Panc1 (cell line): ENCODE measurements at regions not wholly inside any gene's neighbourhood (a gene's known extent, or its start where the extent isn't known, plus 50 kb on each side); places are given as distances from the start of the nearest gene placed in this dataset.

Source experiments
- ATAC-seq: fragments of 200-7000 bp; cut with Tn5 transposase; 2 replicates; pipeline ENCODE4 v1.9.1; 2020; ENCODE audit warnings: mild to moderate bottlenecking, moderate library complexity
- BruUV-seq: library from RNA; stranded (reverse); fragments of 400-500 nt; replicated peaks from 2 replicates; lab custom pipeline; 2021; lab: Mats Ljungman, UMichigan
- CTCF ChIA-PET: fragments of 300-600 bp; sonication (Branson Sonifier 250); formaldehyde crosslinking; loops from one replicate; lab custom pipeline; 2022; ENCODE audit warnings: antibody characterized with exemption; lab: Charles Lee
- POLR2A ChIA-PET: fragments of 300-600 bp; sonication (Branson Sonifier 250); formaldehyde crosslinking; loops from one replicate; lab custom pipeline; 2022; ENCODE audit warnings: antibody characterized with exemption; lab: Charles Lee
- DNase-seq: peaks from one replicate; pipeline ENCODE4 v3.0.0-alpha.2; 2010; ENCODE audit warnings: low read depth, low spot score
- H3K27ac ChIP-seq: 2 replicates; pipeline ENCODE4 v1.5.1; 2011; ENCODE audit warnings: mild to moderate bottlenecking, low read length, inconsistent platforms
- H3K27me3 ChIP-seq: fragments of 200-500 bp; sonication (Bioruptor generic); 2 replicates; pipeline ENCODE4 v1.6.0; 2014; ENCODE audit warnings: low read length, inconsistent platforms; ENCODE audit not compliant: control insufficient read depth, insufficient read depth
- H3K36me3 ChIP-seq: fragments of 200-500 bp; sonication (Bioruptor generic); 2 replicates; pipeline ENCODE4 v1.5.1; 2014; ENCODE audit warnings: inconsistent platforms, mild to moderate bottlenecking, low read length, moderate library complexity; ENCODE audit not compliant: control insufficient read depth, insufficient read depth
- H3K4me1 ChIP-seq: 2 replicates; pipeline ENCODE4 v1.5.1; 2011; ENCODE audit warnings: inconsistent platforms, mild to moderate bottlenecking, low read length, moderate library complexity; ENCODE audit not compliant: control insufficient read depth, insufficient read depth
- H3K4me3 ChIP-seq, 2 experiments: 2 replicates each; pipeline ENCODE4 v1.5.1; 2011 to 2012; ENCODE audit warnings: low read depth in 2 of 2, low read length in 2 of 2, mild to moderate bottlenecking in 2 of 2, inconsistent platforms in 1 of 2, moderate library complexity in 1 of 2
- H3K9me3 ChIP-seq: fragments of 200-500 bp; sonication (Bioruptor generic); 2 replicates; pipeline ENCODE4 v1.5.1; 2014; ENCODE audit warnings: low read depth, mild to moderate bottlenecking, inconsistent platforms, low read length, moderate library complexity; ENCODE audit not compliant: control insufficient read depth, insufficient read depth
- POLR2AphosphoS5 ChIP-seq: IDR thresholded peaks from 2 replicates; pipeline ENCODE4 v1.6.1; 2012; ENCODE audit warnings: mild to moderate bottlenecking, low read depth, low read length, moderate library complexity
- SIN3A ChIP-seq: IDR thresholded peaks from 2 replicates; pipeline ENCODE4 v1.6.1; 2012; ENCODE audit warnings: low read depth, mild to moderate bottlenecking, low read length, moderate library complexity, borderline replicate concordance; ENCODE audit not compliant: insufficient read depth
- TCF7L2 ChIP-seq: IDR thresholded peaks from 2 replicates; pipeline ENCODE4 v1.6.1; 2011; ENCODE audit warnings: mild to moderate bottlenecking, low read depth, low read length, inconsistent platforms
- in situ Hi-C: cut with HindIII; loops from 2 replicates; pipeline ENCODE4 v1.10.0; 2016; ENCODE audit warnings: low sequenced_read_pairs, low pct_unique_long_range_greater_than_20kb
- intact Hi-C: fragments of 100-400 bp; cut with micrococcal nuclease; formaldehyde crosslinking; loops from one replicate; pipeline ENCODE4 v1.10.0; 2022; ENCODE audit not compliant: unreplicated experiment
- TF ChIP-seq, protein P1 (sequence below), 2 experiments: IDR thresholded peaks; 2 replicates each; pipeline ENCODE4 v1.6.1; 2011 to 2012; ENCODE audit warnings: low read depth in 2 of 2, control low read depth in 1 of 2, low read length in 1 of 2, mild to moderate bottlenecking in 1 of 2, moderate library complexity in 1 of 2; ENCODE audit not compliant: insufficient read depth in 1 of 2
- TF ChIP-seq, protein P2 (sequence below): fragments of 450-650 bp; IDR thresholded peaks from 2 replicates; pipeline ENCODE4 v1.5.1; 2017; ENCODE audit warnings: mild to moderate bottlenecking

DNA sequence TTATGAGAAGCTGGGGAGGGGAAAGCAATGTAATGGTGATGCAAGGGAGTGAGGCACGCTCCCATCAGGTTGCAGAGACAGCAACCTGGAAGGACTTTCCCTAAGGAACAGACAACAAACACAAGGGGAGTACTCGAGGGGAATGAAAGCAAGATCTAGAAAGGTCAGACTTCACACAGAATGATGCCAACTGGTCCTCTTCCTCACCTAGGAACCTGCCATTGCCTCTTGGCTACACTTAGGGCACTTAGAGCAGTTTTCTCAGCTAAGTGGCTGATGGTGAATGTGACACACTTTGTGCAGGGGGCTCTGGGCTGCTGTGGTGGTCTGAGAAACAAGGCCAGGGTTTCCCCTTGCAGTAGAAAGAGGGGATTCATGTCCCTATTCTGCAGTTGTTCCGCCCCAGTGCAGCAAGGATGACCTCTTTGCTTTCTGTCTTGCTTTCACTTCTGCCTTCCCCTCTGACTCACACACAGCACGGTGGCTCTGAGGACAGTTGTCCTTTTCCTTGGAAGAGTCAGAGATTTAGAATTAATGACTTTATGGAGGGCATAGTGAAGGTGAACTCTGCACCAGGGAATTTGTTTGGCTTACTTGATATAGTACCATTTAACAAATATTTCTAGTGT lies 394.0 kb upstream of the KLF4 start:
- Histone ChIP-seq H3K36me3 (no peaks in the 10 kb centered on the region), H3K4me1 (no peaks in the 10 kb centered on the region), H3K27me3 (no peaks in the 10 kb centered on the region), H3K9me3 (no peaks in the 10 kb centered on the region), H3K27ac (no peak overlapping the region), H3K4me3 (no peak overlapping the region)
- in situ Hi-C loops (no loop called here), intact Hi-C loops (no loop called here)
- no TSS peak for BruUV-seq
- TF ChIP-seq, protein P1, sequence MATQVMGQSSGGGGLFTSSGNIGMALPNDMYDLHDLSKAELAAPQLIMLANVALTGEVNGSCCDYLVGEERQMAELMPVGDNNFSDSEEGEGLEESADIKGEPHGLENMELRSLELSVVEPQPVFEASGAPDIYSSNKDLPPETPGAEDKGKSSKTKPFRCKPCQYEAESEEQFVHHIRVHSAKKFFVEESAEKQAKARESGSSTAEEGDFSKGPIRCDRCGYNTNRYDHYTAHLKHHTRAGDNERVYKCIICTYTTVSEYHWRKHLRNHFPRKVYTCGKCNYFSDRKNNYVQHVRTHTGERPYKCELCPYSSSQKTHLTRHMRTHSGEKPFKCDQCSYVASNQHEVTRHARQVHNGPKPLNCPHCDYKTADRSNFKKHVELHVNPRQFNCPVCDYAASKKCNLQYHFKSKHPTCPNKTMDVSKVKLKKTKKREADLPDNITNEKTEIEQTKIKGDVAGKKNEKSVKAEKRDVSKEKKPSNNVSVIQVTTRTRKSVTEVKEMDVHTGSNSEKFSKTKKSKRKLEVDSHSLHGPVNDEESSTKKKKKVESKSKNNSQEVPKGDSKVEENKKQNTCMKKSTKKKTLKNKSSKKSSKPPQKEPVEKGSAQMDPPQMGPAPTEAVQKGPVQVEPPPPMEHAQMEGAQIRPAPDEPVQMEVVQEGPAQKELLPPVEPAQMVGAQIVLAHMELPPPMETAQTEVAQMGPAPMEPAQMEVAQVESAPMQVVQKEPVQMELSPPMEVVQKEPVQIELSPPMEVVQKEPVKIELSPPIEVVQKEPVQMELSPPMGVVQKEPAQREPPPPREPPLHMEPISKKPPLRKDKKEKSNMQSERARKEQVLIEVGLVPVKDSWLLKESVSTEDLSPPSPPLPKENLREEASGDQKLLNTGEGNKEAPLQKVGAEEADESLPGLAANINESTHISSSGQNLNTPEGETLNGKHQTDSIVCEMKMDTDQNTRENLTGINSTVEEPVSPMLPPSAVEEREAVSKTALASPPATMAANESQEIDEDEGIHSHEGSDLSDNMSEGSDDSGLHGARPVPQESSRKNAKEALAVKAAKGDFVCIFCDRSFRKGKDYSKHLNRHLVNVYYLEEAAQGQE (IDR thresholded peaks at IDR 0.05; ENCODE audit: insufficient read depth in 1 of 2, low read depth in 2 of 2, low read length in 1 of 2): no peak
- TF ChIP-seq POLR2AphosphoS5: no peak
- TF ChIP-seq, protein P2, sequence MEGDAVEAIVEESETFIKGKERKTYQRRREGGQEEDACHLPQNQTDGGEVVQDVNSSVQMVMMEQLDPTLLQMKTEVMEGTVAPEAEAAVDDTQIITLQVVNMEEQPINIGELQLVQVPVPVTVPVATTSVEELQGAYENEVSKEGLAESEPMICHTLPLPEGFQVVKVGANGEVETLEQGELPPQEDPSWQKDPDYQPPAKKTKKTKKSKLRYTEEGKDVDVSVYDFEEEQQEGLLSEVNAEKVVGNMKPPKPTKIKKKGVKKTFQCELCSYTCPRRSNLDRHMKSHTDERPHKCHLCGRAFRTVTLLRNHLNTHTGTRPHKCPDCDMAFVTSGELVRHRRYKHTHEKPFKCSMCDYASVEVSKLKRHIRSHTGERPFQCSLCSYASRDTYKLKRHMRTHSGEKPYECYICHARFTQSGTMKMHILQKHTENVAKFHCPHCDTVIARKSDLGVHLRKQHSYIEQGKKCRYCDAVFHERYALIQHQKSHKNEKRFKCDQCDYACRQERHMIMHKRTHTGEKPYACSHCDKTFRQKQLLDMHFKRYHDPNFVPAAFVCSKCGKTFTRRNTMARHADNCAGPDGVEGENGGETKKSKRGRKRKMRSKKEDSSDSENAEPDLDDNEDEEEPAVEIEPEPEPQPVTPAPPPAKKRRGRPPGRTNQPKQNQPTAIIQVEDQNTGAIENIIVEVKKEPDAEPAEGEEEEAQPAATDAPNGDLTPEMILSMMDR: no peak
- no peak for TF ChIP-seq SIN3A
- TF ChIP-seq TCF7L2: no peak
- ATAC-seq (no peak), DNase-seq (no peak)
- ChIA-PET CTCF (no interaction called here), POLR2A (no interaction called here)

DNA sequence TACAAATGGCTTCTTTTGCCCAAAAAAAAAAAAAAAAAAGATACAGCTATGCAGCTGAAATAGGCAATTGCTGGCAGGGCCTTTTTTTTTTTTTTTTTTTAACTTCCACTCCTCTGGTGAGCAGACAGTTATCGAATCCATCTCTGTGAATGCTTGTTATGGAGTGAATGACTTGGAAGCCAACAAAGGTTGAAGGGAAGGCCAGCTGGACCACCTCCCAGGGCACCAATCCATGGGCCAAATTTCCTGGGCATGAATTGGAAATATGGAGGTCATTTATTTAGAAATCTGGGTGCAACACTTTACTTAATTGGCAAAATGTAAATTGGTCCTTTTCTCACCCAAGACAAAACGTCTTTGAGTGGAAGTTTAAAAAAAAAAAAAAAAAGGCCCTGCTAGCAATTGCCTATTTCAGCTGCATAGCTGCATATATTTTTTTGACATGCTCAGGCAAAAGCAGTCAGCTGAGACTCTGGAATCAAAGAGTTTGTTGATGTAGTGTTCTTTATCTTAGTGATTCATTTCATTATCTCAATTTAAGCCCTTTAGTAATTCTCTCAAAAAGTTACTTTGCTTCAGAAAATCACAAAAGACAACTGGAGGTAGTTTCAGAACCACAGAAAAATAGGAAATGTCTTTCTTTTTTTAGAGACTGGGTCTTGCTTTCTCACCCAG lies 392.2 kb upstream of the KLF4 start:
- Histone ChIP-seq H3K27me3 (no peaks in the 10 kb centered on the region), H3K36me3 (no peaks in the 10 kb centered on the region), H3K4me3 (no peak overlapping the region), H3K27ac (no peak overlapping the region), H3K9me3 (no peaks in the 10 kb centered on the region), H3K4me1 (no peaks in the 10 kb centered on the region)
- ATAC-seq: no peak
- intact Hi-C loops: no loop called here
- POLR2A ChIA-PET: no interaction called here
- no peak for TF ChIP-seq SIN3A
- TF ChIP-seq TCF7L2: no peak
- TF ChIP-seq, protein P2: no peak
- TF ChIP-seq, protein P1 (IDR thresholded peaks at IDR 0.05; ENCODE audit: insufficient read depth in 1 of 2, low read depth in 2 of 2, low read length in 1 of 2): no peak
- no peak for TF ChIP-seq POLR2AphosphoS5
- no peak for DNase-seq
- CTCF ChIA-PET: no interaction called here
- no TSS peak for BruUV-seq
- in situ Hi-C loops: no loop called here
